ENCODE measurements at regions not wholly inside any gene's neighbourhood (a gene's known extent, or its start where the extent isn't known, plus 50 kb on each side); places are given as distances from the start of the nearest gene placed in this dataset.

- TF ChIP-seq POLR2A (IDR thresholded peaks at IDR 0.05): no peak
- no peak for TF ChIP-seq CTCF (IDR thresholded peaks at IDR 0.05)
- TF ChIP-seq POLR2AphosphoS5 (IDR thresholded peaks at IDR 0.05): no peak
These were observed 307.5 kb upstream of the ANKRD30A start for GRCh38 chr10:36817898-36818297.
